ENCODE measurements at regions not wholly inside any gene's neighbourhood (a gene's known extent, or its start where the extent isn't known, plus 50 kb on each side); places are given as distances from the start of the nearest gene placed in this dataset.

- no peak for TF ChIP-seq CREB1 (CRISPR knock-in tag; IDR thresholded peaks at IDR 0.05; ENCODE audit: low read depth)
- no peak for TF ChIP-seq CTCF (conservative IDR thresholded peaks at IDR 0.05; ENCODE audit: low read depth in 2 of 2)
- no peak for TF ChIP-seq EZH2 (IDR thresholded peaks at IDR 0.05; ENCODE audit: low read depth, unreplicated experiment)
- TF ChIP-seq NANOG (IDR thresholded peaks at IDR 0.05; ENCODE audit: borderline replicate concordance): no peak
- no peak for TF ChIP-seq ETS1 (IDR thresholded peaks at IDR 0.05)
- no peak for TF ChIP-seq POLR2AphosphoS5 (IDR thresholded peaks at IDR 0.05; ENCODE audit: low read depth)
- TF ChIP-seq ZNF114 (CRISPR knock-in tag; IDR thresholded peaks at IDR 0.05): no peak
- TF ChIP-seq EZH2phosphoT487 (IDR thresholded peaks at IDR 0.05; ENCODE audit: unreplicated experiment): no peak
- no peak for TF ChIP-seq REST (IDR thresholded peaks at IDR 0.05; ENCODE audit: unreplicated experiment)
- TF ChIP-seq JUNB (IDR thresholded peaks at IDR 0.05; ENCODE audit: unreplicated experiment): no peak
- TF ChIP-seq ZNF331 (CRISPR knock-in tag; IDR thresholded peaks at IDR 0.05; ENCODE audit: low read depth): no peak
Observed at GRCh38 chr4:162392946-162393345, 229.1 kb upstream of the FSTL5 start.
